ENCODE measurements at regions not wholly inside any gene's neighbourhood (a gene's known extent, or its start where the extent isn't known, plus 50 kb on each side); places are given as distances from the start of the nearest gene placed in this dataset.

DNA sequence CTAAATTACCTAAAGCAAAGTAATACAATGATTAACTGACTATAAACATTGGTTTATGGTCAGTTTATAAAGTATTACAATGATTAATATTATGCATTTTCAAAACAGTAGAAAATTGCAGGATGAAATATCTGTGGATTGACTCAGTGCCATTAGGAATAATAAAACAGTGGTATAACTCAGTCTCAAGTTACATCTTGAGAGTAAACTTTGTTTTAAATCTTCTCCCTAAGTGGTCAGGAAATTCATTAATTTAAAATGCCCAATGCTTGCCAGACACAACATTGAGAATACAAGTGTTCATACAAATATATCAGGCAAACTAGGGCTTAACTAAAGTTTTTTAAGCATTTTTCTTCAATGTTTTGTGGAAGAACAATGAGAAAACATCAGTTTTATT is 257.8 kb downstream of the ETV1 start:
- H4K20me1 ChIP-seq (ENCODE audit: insufficient read depth): no peaks in the 10 kb centered on the region
- H3K9me2 ChIP-seq (ENCODE audit: insufficient read depth): no peaks in the 10 kb centered on the region; the same call in 1 of the 2 replicates
- BruUV-seq (replicated peaks): no TSS peak
- intact Hi-C loops (cut with micrococcal nuclease): no loop called here
- H3K27me3 ChIP-seq (ENCODE audit: insufficient read depth, low read length): no peaks in the 10 kb centered on the region
- no peak overlapping the region for H3K27ac ChIP-seq (ENCODE audit: low read depth, low read length)
- ATAC-seq (no peak), DNase-seq (ENCODE audit: low read depth, low spot score) (no peak)
- no peak overlapping the region for H3K4me3 ChIP-seq (replicated peaks in 1 of 2; ENCODE audit: low read depth in 1 of 2, low read length in 2 of 2)
- no peaks in the 10 kb centered on the region for H3K79me2 ChIP-seq (ENCODE audit: insufficient read depth, low read length)
- no peaks in the 10 kb centered on the region for H3K36me3 ChIP-seq (ENCODE audit: control insufficient read depth in 1 of 2, insufficient read depth in 2 of 2, low read length in 2 of 2)
- no peak overlapping the region for H3K4me2 ChIP-seq (ENCODE audit: low read length)
- RAD21 ChIA-PET (ENCODE audit: low non-redundant PET in 1 of 2, low total read pairs in 2 of 2, uncharacterized antibody in 2 of 2, unreplicated experiment in 2 of 2): no interaction called here
- H2AFZ ChIP-seq (ENCODE audit: low read depth, low read length, poor library complexity, severe bottlenecking): no peak overlapping the region
- H3K4me1 ChIP-seq (ENCODE audit: control insufficient read depth in 1 of 2, insufficient read depth in 2 of 2, low read length in 2 of 2): no peaks in the 10 kb centered on the region
- H3K9me3 ChIP-seq (ENCODE audit: control insufficient read depth in 1 of 2, insufficient read depth in 1 of 2, low read depth in 1 of 2, low read length in 2 of 2): 0 out of 4 replicates have a peak, but pooled peaks cover 0 to 3% of the 10 kb centered on the region in 2 experiments
- CTCF ChIA-PET: no interaction called here
- TF ChIP-seq YY1 (IDR thresholded peaks at IDR 0.05; ENCODE audit: extremely low read depth, insufficient replicate concordance, low read depth, low read length): no peak
- no peak for TF ChIP-seq FOSL1 (IDR thresholded peaks at IDR 0.05; ENCODE audit: low read depth)
- TF ChIP-seq, protein P1, sequence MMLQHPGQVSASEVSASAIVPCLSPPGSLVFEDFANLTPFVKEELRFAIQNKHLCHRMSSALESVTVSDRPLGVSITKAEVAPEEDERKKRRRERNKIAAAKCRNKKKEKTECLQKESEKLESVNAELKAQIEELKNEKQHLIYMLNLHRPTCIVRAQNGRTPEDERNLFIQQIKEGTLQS (IDR thresholded peaks at IDR 0.05): no peak
- POLR2A ChIA-PET: no interaction called here
- H3K9ac ChIP-seq (ENCODE audit: low read length): no peak overlapping the region

DNA sequence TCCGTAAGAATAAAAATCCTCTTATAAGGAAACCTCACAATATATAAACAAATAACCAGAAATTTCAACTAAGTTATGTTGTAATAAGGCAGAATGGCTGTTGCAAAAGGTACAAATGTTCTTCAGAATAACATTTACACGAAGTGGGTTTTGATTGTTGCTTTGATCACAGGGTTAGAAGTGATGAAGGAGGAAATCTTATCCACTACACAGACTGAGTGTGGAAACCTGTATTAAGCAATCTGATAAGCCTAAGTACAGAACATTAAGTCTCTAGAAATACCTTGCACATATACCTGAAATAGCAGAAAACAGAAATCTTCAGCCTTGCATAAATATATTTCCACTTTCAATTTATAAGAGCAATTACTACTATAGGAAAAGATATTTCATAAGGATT is 251.9 kb downstream of the ETV1 start:
- ATAC-seq: no peak
- Histone ChIP-seq H3K9me3 (ENCODE audit: control insufficient read depth in 1 of 2, insufficient read depth in 1 of 2, low read depth in 1 of 2, low read length in 2 of 2) (no peaks in the 10 kb centered on the region), H3K9me2 (ENCODE audit: insufficient read depth) (no peaks in the 10 kb centered on the region; the same call in 1 of the 2 replicates), H3K27ac (ENCODE audit: low read depth, low read length) (no peak overlapping the region), H4K20me1 (ENCODE audit: insufficient read depth) (no peaks in the 10 kb centered on the region), H3K36me3 (ENCODE audit: control insufficient read depth in 1 of 2, insufficient read depth in 2 of 2, low read length in 2 of 2) (no peaks in the 10 kb centered on the region), H2AFZ (ENCODE audit: low read depth, low read length, poor library complexity, severe bottlenecking) (no peak overlapping the region), H3K79me2 (ENCODE audit: insufficient read depth, low read length) (no peaks in the 10 kb centered on the region), H3K27me3 (ENCODE audit: insufficient read depth, low read length) (no peaks in the 10 kb centered on the region), H3K4me3 (replicated peaks in 1 of 2; ENCODE audit: low read depth in 1 of 2, low read length in 2 of 2) (no peak overlapping the region), H3K9ac (ENCODE audit: low read length) (no peak overlapping the region), H3K4me1 (ENCODE audit: control insufficient read depth in 1 of 2, insufficient read depth in 2 of 2, low read length in 2 of 2) (peaks cover 0 to 13% of the 10 kb centered on the region in 2 experiments; a peak in 3 of 4 replicates), H3K4me2 (ENCODE audit: low read length) (no peak overlapping the region)
- BruUV-seq (replicated peaks): no TSS peak
- ChIA-PET RAD21 (ENCODE audit: low non-redundant PET in 1 of 2, low total read pairs in 2 of 2, uncharacterized antibody in 2 of 2, unreplicated experiment in 2 of 2) (no interaction called here), POLR2A (no interaction called here), CTCF (no interaction called here)
- TF ChIP-seq FOSL1 (IDR thresholded peaks at IDR 0.05; ENCODE audit: low read depth): no peak
- no peak for TF ChIP-seq YY1 (IDR thresholded peaks at IDR 0.05; ENCODE audit: extremely low read depth, insufficient replicate concordance, low read depth, low read length)
- no peak for TF ChIP-seq EZH2 (IDR thresholded peaks at IDR 0.05)
- TF ChIP-seq RAD21 (IDR thresholded peaks at IDR 0.05; ENCODE audit: low read depth): no peak
- TF ChIP-seq POLR2AphosphoS5 (IDR thresholded peaks at IDR 0.05; ENCODE audit: low read depth, low read length): no peak
- TF ChIP-seq, protein P2, sequence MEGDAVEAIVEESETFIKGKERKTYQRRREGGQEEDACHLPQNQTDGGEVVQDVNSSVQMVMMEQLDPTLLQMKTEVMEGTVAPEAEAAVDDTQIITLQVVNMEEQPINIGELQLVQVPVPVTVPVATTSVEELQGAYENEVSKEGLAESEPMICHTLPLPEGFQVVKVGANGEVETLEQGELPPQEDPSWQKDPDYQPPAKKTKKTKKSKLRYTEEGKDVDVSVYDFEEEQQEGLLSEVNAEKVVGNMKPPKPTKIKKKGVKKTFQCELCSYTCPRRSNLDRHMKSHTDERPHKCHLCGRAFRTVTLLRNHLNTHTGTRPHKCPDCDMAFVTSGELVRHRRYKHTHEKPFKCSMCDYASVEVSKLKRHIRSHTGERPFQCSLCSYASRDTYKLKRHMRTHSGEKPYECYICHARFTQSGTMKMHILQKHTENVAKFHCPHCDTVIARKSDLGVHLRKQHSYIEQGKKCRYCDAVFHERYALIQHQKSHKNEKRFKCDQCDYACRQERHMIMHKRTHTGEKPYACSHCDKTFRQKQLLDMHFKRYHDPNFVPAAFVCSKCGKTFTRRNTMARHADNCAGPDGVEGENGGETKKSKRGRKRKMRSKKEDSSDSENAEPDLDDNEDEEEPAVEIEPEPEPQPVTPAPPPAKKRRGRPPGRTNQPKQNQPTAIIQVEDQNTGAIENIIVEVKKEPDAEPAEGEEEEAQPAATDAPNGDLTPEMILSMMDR (IDR thresholded peaks at IDR 0.05 in 2 of 3, conservative IDR thresholded peaks at IDR 0.05 in 1 of 3; ENCODE audit: borderline replicate concordance in 1 of 3, insufficient read depth in 1 of 3, low read depth in 2 of 3, low read length in 2 of 3): no peak
- TF ChIP-seq EGR1 (IDR thresholded peaks at IDR 0.05; ENCODE audit: low read depth): no peak
- no peak for TF ChIP-seq TCF7L2 (IDR thresholded peaks at IDR 0.05; ENCODE audit: borderline replicate concordance, extremely low read depth, insufficient read depth, insufficient read length)
- TF ChIP-seq ELF1 (IDR thresholded peaks at IDR 0.05; ENCODE audit: borderline replicate concordance, low read depth): no peak
- intact Hi-C loops (cut with micrococcal nuclease): no loop called here
- no peak for DNase-seq (ENCODE audit: low read depth, low spot score)

Measured in HCT116 (cell line).